SU-DHL-6 (cell line): ENCODE measurements at regions not wholly inside any gene's neighbourhood (a gene's known extent, or its start where the extent isn't known, plus 50 kb on each side); places are given as distances from the start of the nearest gene placed in this dataset.

Experiments used
- H2AFZ ChIP-seq: fragments of 200-600 bp; sonication (generic); 2 replicates; pipeline ENCODE4 v1.6.1; 2014; ENCODE audit warnings: low read depth, mild to moderate bottlenecking, moderate library complexity, mixed read lengths, antibody characterized with exemption, low read length; ENCODE audit not compliant: severe bottlenecking
- H3F3A ChIP-seq: fragments of 200-600 bp; shearing (Covaris generic); 2 replicates; pipeline ENCODE4 v1.6.0; 2016; ENCODE audit warnings: antibody characterized with exemption, mild to moderate bottlenecking; ENCODE audit not compliant: insufficient read depth
- H3K27ac ChIP-seq: fragments of 200-600 bp; sonication (generic); 2 replicates; pipeline ENCODE4 v1.5.1; 2016; ENCODE audit warnings: low read depth, mild to moderate bottlenecking, low read length, moderate library complexity, mixed read lengths
- H3K27me3 ChIP-seq: fragments of 200-600 bp; sonication (generic), shearing (Covaris generic); 2 replicates; pipeline ENCODE4 v1.6.0; 2014; ENCODE audit warnings: mild to moderate bottlenecking, low read length
- H3K36me3 ChIP-seq: fragments of 200-600 bp; sonication (generic); 2 replicates; pipeline ENCODE4 v1.6.1; 2014; ENCODE audit warnings: mild to moderate bottlenecking, low read length, mixed read lengths
- H3K4me2 ChIP-seq: fragments of 300-600, 200-600 bp; shearing (Covaris generic), sonication (generic); 2 replicates; pipeline ENCODE4 v1.6.0; 2014; ENCODE audit warnings: low read length, low read depth, mild to moderate bottlenecking; ENCODE audit not compliant: poor library complexity, severe bottlenecking
- H3K4me3 ChIP-seq: fragments of 200-600 bp; sonication (generic); 2 replicates; pipeline ENCODE4 v1.5.1; 2014; ENCODE audit warnings: antibody characterized with exemption, low read length, mild to moderate bottlenecking, mixed read lengths; ENCODE audit not compliant: insufficient read depth, poor library complexity, severe bottlenecking
- H3K79me2 ChIP-seq: fragments of 200-600 bp; sonication (generic); 2 replicates; pipeline ENCODE4 v1.6.1; 2014; ENCODE audit warnings: mild to moderate bottlenecking, low read length, moderate library complexity; ENCODE audit not compliant: insufficient read depth
- H3K9ac ChIP-seq: fragments of 200-600 bp; sonication (generic); 2 replicates; pipeline ENCODE4 v1.7.0; 2014; ENCODE audit warnings: mild to moderate bottlenecking, low read length
- H3K9me2 ChIP-seq: fragments of 200-600 bp; sonication (generic); replicated peaks from 2 replicates; pipeline ENCODE4 v1.6.1; 2014; ENCODE audit warnings: low read length; ENCODE audit not compliant: insufficient read depth
- H3K9me3 ChIP-seq: fragments of 200-600 bp; sonication (generic); 2 replicates; pipeline ENCODE4 v1.6.1; 2014; ENCODE audit warnings: low read length, mixed read lengths; ENCODE audit not compliant: insufficient read depth
- H4K20me1 ChIP-seq: fragments of 200-600 bp; sonication (generic); 2 replicates; pipeline ENCODE4 v1.6.1; 2014; ENCODE audit warnings: low read depth, mild to moderate bottlenecking, antibody characterized with exemption, low read length, moderate library complexity, mixed read lengths
- CTCF ChIP-seq: fragments of 200-600 bp; sonication (generic); IDR thresholded peaks from one replicate; pipeline ENCODE4 v1.5.1; 2017; ENCODE audit warnings: antibody characterized with exemption, mild to moderate bottlenecking, low read length, moderate library complexity; ENCODE audit not compliant: insufficient read depth, poor library complexity, severe bottlenecking
- EZH2phosphoT487 ChIP-seq: fragments of 200-600 bp; sonication (generic), shearing (Covaris generic); conservative IDR thresholded peaks from 2 replicates; pipeline ENCODE4 v1.6.1; 2018; ENCODE audit warnings: mild to moderate bottlenecking, antibody characterized with exemption, low read length, moderate library complexity, mixed read lengths

- H3K9me2 ChIP-seq: no peaks in the 10 kb centered on the region
- no peak overlapping the region for H2AFZ ChIP-seq
- H4K20me1 ChIP-seq: no peaks in the 10 kb centered on the region
- H3K4me3 ChIP-seq: no peak overlapping the region
- H3K27me3 ChIP-seq: no peaks in the 10 kb centered on the region
- no peak overlapping the region for H3K27ac ChIP-seq
- H3K4me2 ChIP-seq: no peak overlapping the region
- no peaks in the 10 kb centered on the region for H3K9me3 ChIP-seq
- H3K36me3 ChIP-seq: no peaks in the 10 kb centered on the region
- no peak for TF ChIP-seq EZH2phosphoT487
- TF ChIP-seq CTCF: no peak
- H3K79me2 ChIP-seq: no peaks in the 10 kb centered on the region
- H3K9ac ChIP-seq: no peak overlapping the region
- no peaks in the 10 kb centered on the region for H3F3A ChIP-seq
Observed at GRCh38 chr16:13835935-13836730, 83.8 kb upstream of the ERCC4 start.

DNA sequence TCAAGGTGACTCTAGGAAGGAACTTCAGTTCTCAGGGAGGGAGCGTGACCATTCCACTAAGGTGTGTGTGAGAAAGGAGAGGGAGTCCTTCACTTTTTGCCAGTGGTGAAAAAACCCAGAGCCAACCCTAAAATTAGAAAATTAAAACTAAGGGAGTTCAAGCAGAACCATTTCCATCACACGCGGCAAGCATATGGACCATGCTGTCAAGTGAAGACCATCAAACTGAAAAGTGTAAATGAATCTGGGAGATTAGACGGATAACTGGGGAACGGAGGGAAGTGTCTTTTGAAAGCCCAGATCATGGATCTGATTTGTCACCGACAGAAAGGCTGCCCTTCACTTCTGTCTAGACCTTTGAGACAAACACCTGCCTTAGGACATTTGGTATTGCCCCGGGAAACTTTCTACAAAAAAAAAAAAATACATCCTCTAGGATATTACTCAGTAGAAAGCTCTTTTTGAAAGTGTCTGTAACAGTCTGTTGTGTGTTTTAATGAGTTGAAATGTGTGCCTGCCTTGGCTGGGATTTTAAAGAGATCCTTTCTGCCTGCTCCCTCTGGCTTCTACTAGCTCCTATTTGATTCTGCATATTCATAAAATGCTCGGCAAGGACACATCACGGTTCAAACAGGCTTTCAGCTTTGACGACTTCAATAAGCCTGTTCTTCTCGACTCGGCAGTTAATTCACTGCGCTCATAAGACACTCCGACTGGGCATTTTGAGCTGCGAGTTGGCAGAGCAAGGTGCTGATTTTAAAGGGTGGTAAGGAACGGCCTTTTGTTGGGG lies 81.4 kb upstream of the ERCC4 start:
- no peaks in the 10 kb centered on the region for H3F3A ChIP-seq

GRCh38 chr16:13839577-13839976 lies 80.4 kb upstream of the ERCC4 start:
- no peak overlapping the region for H2AFZ ChIP-seq
- H3K9me2 ChIP-seq: no peaks in the 10 kb centered on the region
- H3K9me3 ChIP-seq: no peaks in the 10 kb centered on the region
- H3K27me3 ChIP-seq: no peaks in the 10 kb centered on the region
- no peaks in the 10 kb centered on the region for H3K79me2 ChIP-seq
- no peak overlapping the region for H3K4me2 ChIP-seq
- TF ChIP-seq EZH2phosphoT487 (no peak), CTCF (peak; percentile 14)
- no peaks in the 10 kb centered on the region for H3F3A ChIP-seq
- H3K36me3 ChIP-seq: no peaks in the 10 kb centered on the region
- H3K27ac ChIP-seq: no peak overlapping the region
- H3K4me3 ChIP-seq: no peak overlapping the region
- H4K20me1 ChIP-seq: no peaks in the 10 kb centered on the region
- H3K9ac ChIP-seq: no peak overlapping the region

More for the DNA sequence above, 81.4 kb upstream of the ERCC4 start:
- Histone ChIP-seq H3K9me3 (no peaks in the 10 kb centered on the region), H3K27ac (no peak overlapping the region), H4K20me1 (no peaks in the 10 kb centered on the region), H3K9me2 (no peaks in the 10 kb centered on the region), H3K4me3 (no peak overlapping the region), H3K36me3 (no peaks in the 10 kb centered on the region), H2AFZ (no peak overlapping the region), H3K4me2 (no peak overlapping the region), H3K79me2 (no peaks in the 10 kb centered on the region), H3K27me3 (no peaks in the 10 kb centered on the region), H3K9ac (no peak overlapping the region)
- TF ChIP-seq EZH2phosphoT487 (no peak), CTCF (no peak)
